ENCODE measurements at regions not wholly inside any gene's neighbourhood (a gene's known extent, or its start where the extent isn't known, plus 50 kb on each side); places are given as distances from the start of the nearest gene placed in this dataset.
A peak's percentile ranks its signal among the peaks of the same experiment; 100 is the strongest.
"Not testable (repeated sequence)": the region's sequence is repeated elsewhere in the genome, so short reads cannot be mapped to it uniquely, and the experiment has no call there.

DNA sequence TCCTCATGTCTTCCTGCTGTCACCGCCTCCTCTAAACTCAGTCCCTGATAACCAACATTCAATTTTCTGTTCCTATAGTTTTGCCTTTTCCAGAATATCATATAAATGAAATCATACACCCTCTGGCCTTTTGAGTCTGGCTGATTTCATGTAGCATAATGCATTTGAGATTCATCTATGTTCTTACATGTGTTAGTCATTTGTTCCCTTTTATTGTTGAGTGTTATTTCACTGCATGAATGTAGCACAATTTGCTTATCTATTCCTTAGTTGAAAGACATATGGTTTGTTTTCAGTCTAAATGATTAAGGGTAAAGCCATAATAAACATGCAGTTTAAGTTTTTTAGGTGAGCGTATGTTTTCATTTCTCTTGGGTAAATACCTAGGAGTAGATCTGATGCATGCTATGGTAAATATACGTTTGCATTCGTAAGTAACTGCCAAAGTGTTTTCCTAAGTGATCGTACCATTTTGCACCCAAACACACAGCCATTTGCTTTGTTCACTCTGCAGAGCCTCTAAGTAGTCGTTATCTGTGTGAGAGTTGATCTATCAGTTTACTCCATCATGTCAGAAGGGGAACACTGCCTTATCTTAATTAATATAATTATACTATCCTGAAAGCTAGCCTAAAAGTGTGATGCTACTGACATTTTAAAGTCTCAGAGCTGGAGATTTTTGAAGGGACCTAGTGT lies 460.8 kb downstream of the DMAC1 start:
- no peak for FAIRE-seq
- DNase-seq (ENCODE audit: insufficient read length, low spot score): no peak
- no peak for TF ChIP-seq POLR2A (IDR thresholded peaks at IDR 0.05; ENCODE audit: low read depth, low read length)

DNA sequence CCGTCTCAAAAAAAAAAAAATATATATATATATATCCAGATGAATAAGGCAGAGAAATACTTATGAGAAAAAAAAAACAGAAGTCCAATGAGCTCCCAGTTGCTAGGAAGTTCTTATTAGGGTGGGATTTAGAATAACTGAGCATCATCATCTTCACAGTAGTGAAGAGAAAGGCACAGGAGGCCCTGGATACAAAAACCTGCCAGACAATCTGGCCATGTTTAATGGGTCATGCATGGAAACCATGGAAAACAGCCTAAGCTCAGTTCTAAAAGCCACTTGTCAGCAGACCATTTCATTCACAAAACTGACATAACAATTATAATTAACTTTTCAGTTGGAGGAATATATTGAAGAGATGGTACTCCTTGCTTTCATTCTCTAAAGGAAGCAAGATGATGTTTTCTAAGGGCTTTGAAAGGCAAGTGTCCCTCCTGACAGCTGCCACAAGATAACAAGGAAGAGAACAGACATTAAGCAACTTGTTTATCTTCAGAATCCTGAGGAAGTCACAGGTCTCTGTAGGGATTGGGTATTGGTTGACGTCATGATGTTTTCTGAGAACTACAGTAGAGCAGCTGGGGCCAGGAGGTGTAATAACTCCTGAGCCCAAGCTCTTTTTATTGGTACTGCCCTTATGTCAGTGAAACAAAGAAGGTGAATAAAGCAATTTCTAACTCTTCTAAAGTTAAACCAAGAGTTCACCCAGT lies 463.1 kb downstream of the DMAC1 start:
- DNase-seq (ENCODE audit: insufficient read length, low spot score): no peak
- TF ChIP-seq POLR2A (IDR thresholded peaks at IDR 0.05; ENCODE audit: low read depth, low read length): no peak
- no peak for FAIRE-seq

GRCh38 chr9:7333719-7334118 lies 465.9 kb downstream of the DMAC1 start:
- no peak for TF ChIP-seq POLR2A (IDR thresholded peaks at IDR 0.05; ENCODE audit: low read depth, low read length)
- FAIRE-seq (no peak), DNase-seq (ENCODE audit: insufficient read length, low spot score) (no peak)

GRCh38 chr9:7332780-7333179 lies 466.8 kb downstream of the DMAC1 start:
- DNase-seq (ENCODE audit: insufficient read length, low spot score) (no peak), FAIRE-seq (no peak)
- TF ChIP-seq POLR2A (IDR thresholded peaks at IDR 0.05; ENCODE audit: low read depth, low read length): no peak

GRCh38 chr9:7328453-7328852 lies 471.1 kb downstream of the DMAC1 start:
- FAIRE-seq (no peak), DNase-seq (ENCODE audit: insufficient read length, low spot score) (no peak)
- TF ChIP-seq POLR2A (IDR thresholded peaks at IDR 0.05; ENCODE audit: low read depth, low read length): no peak

DNA sequence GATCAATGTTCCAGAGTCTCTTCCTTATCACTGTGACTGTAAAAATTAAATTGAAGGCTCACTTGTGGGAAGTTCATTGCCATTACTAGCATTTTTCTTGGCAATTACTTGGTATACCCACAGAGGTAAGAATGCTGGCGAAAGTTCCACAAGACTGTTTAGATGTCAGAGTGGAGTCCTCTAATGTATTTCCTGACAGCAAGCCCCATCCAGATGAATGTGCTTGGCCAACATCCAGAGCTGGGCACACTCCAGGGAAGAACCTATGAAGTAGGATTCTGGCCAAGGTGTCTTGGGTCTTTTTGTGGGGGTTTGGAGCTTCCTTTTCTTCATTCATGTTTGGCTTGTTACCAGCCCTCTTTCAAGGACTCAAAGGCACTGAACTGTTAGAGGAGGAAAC lies 473.6 kb downstream of the DMAC1 start:
- no peak for FAIRE-seq
- DNase-seq (ENCODE audit: insufficient read length, low spot score): no peak
- TF ChIP-seq POLR2A (IDR thresholded peaks at IDR 0.05; ENCODE audit: low read depth, low read length): no peak

- DNase-seq (ENCODE audit: insufficient read length, low spot score): no peak
- TF ChIP-seq POLR2A (IDR thresholded peaks at IDR 0.05; ENCODE audit: low read depth, low read length): no peak
- FAIRE-seq: no peak
These were observed 475.4 kb downstream of the DMAC1 start for GRCh38 chr9:7324152-7324598.

- peak; percentile 15 for FAIRE-seq
- no peak for TF ChIP-seq POLR2A (IDR thresholded peaks at IDR 0.05; ENCODE audit: low read depth, low read length)
- no peak for DNase-seq (ENCODE audit: insufficient read length, low spot score)
These were observed 478.7 kb downstream of the DMAC1 start for GRCh38 chr9:7320841-7321240.

- peak; percentile 100 for FAIRE-seq
- no peak for TF ChIP-seq POLR2A (IDR thresholded peaks at IDR 0.05; ENCODE audit: low read depth, low read length)
These were observed 479.4 kb downstream of the DMAC1 start for GRCh38 chr9:7320139-7320538.

GRCh38 chr9:7318920-7319319 lies 480.7 kb downstream of the DMAC1 start:
- FAIRE-seq (no peak), DNase-seq (ENCODE audit: insufficient read length, low spot score) (no peak)
- TF ChIP-seq POLR2A (IDR thresholded peaks at IDR 0.05; ENCODE audit: low read depth, low read length): no peak

More at GRCh38 chr9:7320139-7320538, 479.4 kb downstream of the DMAC1 start:
- peak; percentile 57 for DNase-seq (ENCODE audit: insufficient read length, low spot score)

GRCh38 chr9:7316967-7317366 lies 482.6 kb downstream of the DMAC1 start:
- DNase-seq (ENCODE audit: insufficient read length, low spot score): no peak
- FAIRE-seq: no peak
- TF ChIP-seq POLR2A (IDR thresholded peaks at IDR 0.05; ENCODE audit: low read depth, low read length): no peak

- TF ChIP-seq POLR2A (IDR thresholded peaks at IDR 0.05; ENCODE audit: low read depth, low read length): no peak
- DNase-seq (ENCODE audit: insufficient read length, low spot score) (no peak), FAIRE-seq (no peak)
These were observed 483.3 kb downstream of the DMAC1 start for GRCh38 chr9:7316166-7316795.

DNA sequence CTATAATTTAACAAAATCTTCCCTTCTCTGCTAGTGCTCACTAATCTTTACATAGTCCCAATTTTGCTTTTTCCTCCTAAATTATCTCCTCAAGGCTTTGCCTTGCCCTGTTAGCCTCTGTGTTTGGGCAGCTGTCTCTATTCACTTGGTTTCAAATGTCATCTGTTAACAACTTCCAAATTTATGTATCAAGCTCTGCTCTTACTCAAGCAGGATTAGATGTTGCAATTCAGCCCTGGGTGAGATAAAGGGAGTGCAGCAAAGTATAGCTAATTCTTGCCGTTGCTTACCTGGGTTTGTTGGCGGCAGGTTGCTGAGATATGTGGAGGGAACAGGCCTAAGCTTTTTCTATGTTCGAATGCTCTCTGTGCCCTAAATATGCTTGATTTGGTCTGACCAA lies 483.8 kb downstream of the DMAC1 start:
- FAIRE-seq (no peak), DNase-seq (ENCODE audit: insufficient read length, low spot score) (no peak)
- TF ChIP-seq POLR2A (IDR thresholded peaks at IDR 0.05; ENCODE audit: low read depth, low read length): no peak

- FAIRE-seq: no peak
- no peak for TF ChIP-seq POLR2A (IDR thresholded peaks at IDR 0.05; ENCODE audit: low read depth, low read length)
- DNase-seq (ENCODE audit: insufficient read length, low spot score): no peak
These were observed 484.5 kb downstream of the DMAC1 start for GRCh38 chr9:7315116-7315515.

- FAIRE-seq (no peak), DNase-seq (ENCODE audit: insufficient read length, low spot score) (no peak)
- TF ChIP-seq POLR2A (IDR thresholded peaks at IDR 0.05; ENCODE audit: low read depth, low read length): no peak
These were observed 486.2 kb downstream of the DMAC1 start for GRCh38 chr9:7313389-7313788.

DNA sequence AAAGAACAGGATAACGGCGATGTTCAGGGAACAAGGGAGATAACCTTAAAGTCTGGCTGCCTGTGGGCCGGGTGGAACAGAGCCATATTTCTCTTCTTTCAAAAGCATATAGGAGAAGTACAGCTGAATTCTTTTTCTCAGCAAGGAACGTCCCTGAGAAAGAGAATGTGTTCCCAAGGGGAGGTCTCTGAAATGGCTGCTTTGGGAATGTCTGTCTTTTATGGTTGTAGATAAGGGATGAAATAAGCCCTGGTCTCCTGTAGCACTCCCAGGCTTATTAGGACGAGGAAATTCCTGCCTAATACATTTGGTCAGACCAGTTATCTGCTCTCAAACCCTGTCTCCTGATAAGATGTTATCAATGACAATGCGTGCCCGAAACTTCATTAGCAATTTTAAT lies 490.5 kb downstream of the DMAC1 start:
- not testable (repeated sequence) for FAIRE-seq; DNase-seq (ENCODE audit: insufficient read length, low spot score)
